NCI-H2196 (cell line): ENCODE measurements at regions not wholly inside any gene's neighbourhood (a gene's known extent, or its start where the extent isn't known, plus 50 kb on each side); places are given as distances from the start of the nearest gene placed in this dataset.

Source experiments
- DNase-seq: peaks from one replicate; lab custom pipeline; 2025; ENCODE audit not compliant: unreplicated experiment; lab: John Stamatoyannopoulos, UW

GRCh38 chr6:156575361-156575760, 201.8 kb upstream of the ARID1B start:
- no peak for DNase-seq

GRCh38 chr6:156564807-156565149, 212.4 kb upstream of the ARID1B start:
- no peak for DNase-seq

- peak; percentile 63 for DNase-seq
Measured at GRCh38 chr6:156564127-156564806, 212.9 kb upstream of the ARID1B start.

- peak; percentile 43 for DNase-seq
Measured at GRCh38 chr6:156563714-156564113, 213.5 kb upstream of the ARID1B start.

- no peak for DNase-seq
Measured at GRCh38 chr6:156562636-156563035, 214.5 kb upstream of the ARID1B start.

- no peak for DNase-seq
Measured at GRCh38 chr6:156562019-156562418, 215.2 kb upstream of the ARID1B start.

- DNase-seq = no peak
Measured at GRCh38 chr6:156560476-156560875, 216.7 kb upstream of the ARID1B start.

GRCh38 chr6:156559162-156559690, 218.0 kb upstream of the ARID1B start:
- no peak for DNase-seq

GRCh38 chr6:156557911-156558259, 219.3 kb upstream of the ARID1B start:
- no peak for DNase-seq

GRCh38 chr6:156557251-156557910, 219.8 kb upstream of the ARID1B start:
- peak; percentile 24 for DNase-seq

GRCh38 chr6:156556811-156557210, 220.4 kb upstream of the ARID1B start:
- no peak for DNase-seq

GRCh38 chr6:156555116-156555515, 222.1 kb upstream of the ARID1B start:
- DNase-seq = no peak

- DNase-seq = no peak
Measured at GRCh38 chr6:156554160-156554559, 223.0 kb upstream of the ARID1B start.

GRCh38 chr6:156552849-156553248, 224.3 kb upstream of the ARID1B start:
- DNase-seq = no peak

- DNase-seq = no peak
Measured at GRCh38 chr6:156550949-156551348, 226.2 kb upstream of the ARID1B start.

GRCh38 chr6:156545931-156546330, 231.2 kb upstream of the ARID1B start:
- no peak for DNase-seq

- no peak for DNase-seq
Measured at GRCh38 chr6:156545021-156545420, 232.2 kb upstream of the ARID1B start.

GRCh38 chr6:156544046-156544445, 233.1 kb upstream of the ARID1B start:
- DNase-seq = no peak

GRCh38 chr6:156543431-156543830, 233.7 kb upstream of the ARID1B start:
- DNase-seq = no peak

GRCh38 chr6:156538875-156539660, 238.1 kb upstream of the ARID1B start:
- no peak for DNase-seq

GRCh38 chr6:156534594-156534993, 242.6 kb upstream of the ARID1B start:
- DNase-seq = no peak
